HG02870 (cell line): ENCODE measurements at regions not wholly inside any gene's neighbourhood (a gene's known extent, or its start where the extent isn't known, plus 50 kb on each side); places are given as distances from the start of the nearest gene placed in this dataset.
"Not testable (repeated sequence)": the region's sequence is repeated elsewhere in the genome, so short reads cannot be mapped to it uniquely, and the experiment has no call there.

ENCODE experiments used
- ATAC-seq: cut with Tn5 transposase; IDR thresholded peaks from one replicate; pipeline ENCODE4 v1.9.1; 2021; ENCODE audit warnings: mild to moderate bottlenecking, moderate library complexity; ENCODE audit not compliant: unreplicated experiment

GRCh38 chr11:44361813-44362212, 51.9 kb upstream of the ALX4 start:
- ATAC-seq: no peak

GRCh38 chr11:44363116-44363515, 53.2 kb upstream of the ALX4 start:
- no peak for ATAC-seq

- no peak for ATAC-seq
Observed at GRCh38 chr11:44364596-44364995, 54.7 kb upstream of the ALX4 start.

GRCh38 chr11:44365616-44366015, 55.7 kb upstream of the ALX4 start:
- ATAC-seq: no peak

- ATAC-seq: no peak
Observed at GRCh38 chr11:44366026-44366425, 56.1 kb upstream of the ALX4 start.

GRCh38 chr11:44366741-44367140, 56.8 kb upstream of the ALX4 start:
- no peak for ATAC-seq

- ATAC-seq: no peak
Observed at GRCh38 chr11:44367452-44367851, 57.5 kb upstream of the ALX4 start.

- no peak for ATAC-seq
Observed at GRCh38 chr11:44368886-44369285, 58.9 kb upstream of the ALX4 start.

GRCh38 chr11:44371042-44371441, 61.1 kb upstream of the ALX4 start:
- not testable (repeated sequence) for ATAC-seq

GRCh38 chr11:44371706-44372105, 61.8 kb upstream of the ALX4 start:
- ATAC-seq: no peak

- no peak for ATAC-seq
Observed at GRCh38 chr11:44372989-44373388, 63.0 kb upstream of the ALX4 start.

GRCh38 chr11:44374001-44374400, 64.1 kb upstream of the ALX4 start:
- ATAC-seq: no peak

- ATAC-seq: no peak
Observed at GRCh38 chr11:44376423-44376822, 66.5 kb upstream of the ALX4 start.

GRCh38 chr11:44377121-44377520, 67.2 kb upstream of the ALX4 start:
- ATAC-seq: no peak

GRCh38 chr11:44377914-44378321, 68.0 kb upstream of the ALX4 start:
- no peak for ATAC-seq

- ATAC-seq: no peak
Observed at GRCh38 chr11:44379141-44380008, 69.4 kb upstream of the ALX4 start.

- no peak for ATAC-seq
Observed at GRCh38 chr11:44380009-44380313, 70.0 kb upstream of the ALX4 start.

- no peak for ATAC-seq
Observed at GRCh38 chr11:44380820-44381219, 70.9 kb upstream of the ALX4 start.

GRCh38 chr11:44381261-44381660, 71.3 kb upstream of the ALX4 start:
- no peak for ATAC-seq

GRCh38 chr11:44382118-44382517, 72.2 kb upstream of the ALX4 start:
- ATAC-seq: no peak

GRCh38 chr11:44382656-44383240, 72.8 kb upstream of the ALX4 start:
- ATAC-seq: no peak

GRCh38 chr11:44383246-44383645, 73.3 kb upstream of the ALX4 start:
- no peak for ATAC-seq

- ATAC-seq: no peak
Observed at GRCh38 chr11:44387415-44387814, 77.5 kb upstream of the ALX4 start.
